Testis (tissue), 2 donors: ENCODE measurements at regions not wholly inside any gene's neighbourhood (a gene's known extent, or its start where the extent isn't known, plus 50 kb on each side); places are given as distances from the start of the nearest gene placed in this dataset.

Experiments
- DNase-seq: peaks from one replicate; pipeline ENCODE4 v3.0.0-alpha.2; 2019
- H3K27ac ChIP-seq, 2 donors: fragments of 200-600 bp; sonication (generic); one replicate each; pipeline ENCODE4 v1.5.1; 2019
- H3K27me3 ChIP-seq: fragments of 200-600 bp; sonication (generic); one replicate; pipeline ENCODE4 v1.5.1; 2019
- H3K36me3 ChIP-seq: fragments of 200-600 bp; sonication (generic); one replicate; pipeline ENCODE4 v1.5.1; 2017; ENCODE audit warnings: low read depth; ENCODE audit errors: missing control alignments
- H3K4me1 ChIP-seq: fragments of 200-600 bp; sonication (generic); one replicate; pipeline ENCODE4 v1.5.1; 2019
- H3K4me3 ChIP-seq, 2 donors: fragments of 200-600 bp; sonication (generic); one replicate each; pipeline ENCODE4 v1.5.1; 2017 to 2019
- H3K9me3 ChIP-seq: fragments of 200-600 bp; sonication (generic); one replicate; pipeline ENCODE4 v1.5.1; 2017
- CTCF ChIP-seq, 3 experiments: fragments of 450-650 bp in 2 of 3; fragments of 200-600 bp in 1 of 3; sonication (generic) in 1 of 3; IDR thresholded peaks; one replicate each; pipeline ENCODE4 v1.5.1; 2016 to 2019; ENCODE audit warnings: antibody characterized with exemption in 3 of 3, mild to moderate bottlenecking in 2 of 3, moderate library complexity in 1 of 3
- POLR2A ChIP-seq: fragments of 450-650 bp; IDR thresholded peaks from one replicate; pipeline ENCODE4 v1.6.1; 2017; ENCODE audit warnings: antibody characterized with exemption, mild to moderate bottlenecking, moderate library complexity
- WGBS, 2 donors: methylation state at CpG; one replicate each; pipeline ENCODE4 v1.1.5; 2018; 5-methylcytosine and 5-hydroxymethylcytosine counted together
- intact Hi-C: fragments of 100-400 bp; cut with DNase I; formaldehyde crosslinking; loops from one replicate; pipeline ENCODE4 v1.15.1; 2023; ENCODE audit warnings: low total_unique reads

GRCh38 chr10:130805635-130806030 lies 505.9 kb downstream of the TCERG1L start:
- H3K4me3 ChIP-seq = no peak overlapping the region
- WGBS, 2 donors = 86 to 91% methylated on average over 8 of the region's 8 CpGs
- H3K27ac ChIP-seq = no peak overlapping the region
- H3K36me3 ChIP-seq = no peaks in the 10 kb centered on the region
- H3K27me3 ChIP-seq = no peaks in the 10 kb centered on the region
- intact Hi-C loops = no loop called here
- no peak for DNase-seq
- TF ChIP-seq CTCF (IDR thresholded peaks at IDR 0.05) (no peak), POLR2A (no peak)
- H3K4me1 ChIP-seq = no peaks in the 10 kb centered on the region
- H3K9me3 ChIP-seq = no peaks in the 10 kb centered on the region

- no peaks in the 10 kb centered on the region for H3K36me3 ChIP-seq
- intact Hi-C loops = no loop called here
- H3K27ac ChIP-seq = no peak overlapping the region
- no peaks in the 10 kb centered on the region for H3K27me3 ChIP-seq
- 81 to 96% methylated on average over 12 of the region's 12 CpGs for WGBS, 2 donors
- H3K9me3 ChIP-seq = no peaks in the 10 kb centered on the region
- no peaks in the 10 kb centered on the region for H3K4me1 ChIP-seq
- TF ChIP-seq CTCF (IDR thresholded peaks at IDR 0.05) (no peak), POLR2A (no peak)
- H3K4me3 ChIP-seq = no peak overlapping the region
- DNase-seq = no peak
Measured at GRCh38 chr10:130806426-130806825, 505.1 kb downstream of the TCERG1L start.

GRCh38 chr10:130807096-130807495 lies 504.4 kb downstream of the TCERG1L start:
- no peaks in the 10 kb centered on the region for H3K4me1 ChIP-seq
- no peaks in the 10 kb centered on the region for H3K9me3 ChIP-seq
- no peaks in the 10 kb centered on the region for H3K36me3 ChIP-seq
- WGBS, 2 donors = 69 to 78% methylated on average over 5 of the region's 5 CpGs
- H3K27me3 ChIP-seq = no peaks in the 10 kb centered on the region
- DNase-seq = no peak
- H3K27ac ChIP-seq = no peak overlapping the region
- intact Hi-C loops = no loop called here
- TF ChIP-seq CTCF (IDR thresholded peaks at IDR 0.05) (no peak), POLR2A (no peak)
- no peak overlapping the region for H3K4me3 ChIP-seq

GRCh38 chr10:130807721-130808120 lies 503.8 kb downstream of the TCERG1L start:
- no peaks in the 10 kb centered on the region for H3K36me3 ChIP-seq
- DNase-seq = no peak
- H3K4me1 ChIP-seq = no peaks in the 10 kb centered on the region
- H3K4me3 ChIP-seq = no peak overlapping the region
- TF ChIP-seq POLR2A (no peak), CTCF (IDR thresholded peaks at IDR 0.05) (no peak)
- no peak overlapping the region for H3K27ac ChIP-seq
- no peaks in the 10 kb centered on the region for H3K9me3 ChIP-seq
- 75 to 89% methylated on average over 7 to 9 of the region's 9 CpGs for WGBS, 2 donors
- H3K27me3 ChIP-seq = no peaks in the 10 kb centered on the region
- intact Hi-C loops = no loop called here

GRCh38 chr10:130808243-130808642 lies 503.3 kb downstream of the TCERG1L start:
- TF ChIP-seq CTCF (IDR thresholded peaks at IDR 0.05) = no peak
- TF ChIP-seq POLR2A = no peak
- Histone ChIP-seq H3K27me3 (no peaks in the 10 kb centered on the region), H3K27ac (no peak overlapping the region), H3K9me3 (no peaks in the 10 kb centered on the region), H3K36me3 (no peaks in the 10 kb centered on the region), H3K4me1 (no peaks in the 10 kb centered on the region), H3K4me3 (no peak overlapping the region)
- no peak for DNase-seq
- 75 to 80% methylated on average over 4 to 5 of the region's 5 CpGs for WGBS, 2 donors
- intact Hi-C loops = no loop called here
